ENCODE measurements at regions not wholly inside any gene's neighbourhood (a gene's known extent, or its start where the extent isn't known, plus 50 kb on each side); places are given as distances from the start of the nearest gene placed in this dataset.

GRCh38 chrY:8470249-8470648, 867.0 kb upstream of the TSPY4 start:
- H3K4me3 ChIP-seq = no peak overlapping the region
- Mint-ChIP-seq H3K4me1 (no peaks in the 10 kb centered on the region), H3K36me3 (ENCODE audit: low read depth) (no peaks in the 10 kb centered on the region; the same call in 2 of the 3 replicates), H3K27me3 (ENCODE audit: insufficient read depth, low read depth, poor library complexity) (no peaks in the 10 kb centered on the region), H3K9me3 (peaks cover 68% of the 10 kb centered on the region), H3K27ac (no peak overlapping the region), H3K4me3 (no peak overlapping the region)
- H3K27ac ChIP-seq (ENCODE audit: low read depth) = no peak overlapping the region
- TF ChIP-seq ZNF331 (CRISPR knock-in tag; IDR thresholded peaks at IDR 0.05; ENCODE audit: low read depth) (no peak), CTCF (conservative IDR thresholded peaks at IDR 0.05; ENCODE audit: low read depth in 2 of 2) (no peak), POLR2AphosphoS5 (IDR thresholded peaks at IDR 0.05; ENCODE audit: low read depth) (no peak), NANOG (IDR thresholded peaks at IDR 0.05; ENCODE audit: borderline replicate concordance) (no peak), EZH2 (IDR thresholded peaks at IDR 0.05; ENCODE audit: low read depth, unreplicated experiment) (no peak), STAT1 (IDR thresholded peaks at IDR 0.05; ENCODE audit: unreplicated experiment) (no peak), JUNB (IDR thresholded peaks at IDR 0.05; ENCODE audit: unreplicated experiment) (no peak), EZH2phosphoT487 (IDR thresholded peaks at IDR 0.05; ENCODE audit: unreplicated experiment) (no peak), ZNF114 (CRISPR knock-in tag; IDR thresholded peaks at IDR 0.05) (no peak), REST (IDR thresholded peaks at IDR 0.05; ENCODE audit: unreplicated experiment) (no peak), ETS1 (IDR thresholded peaks at IDR 0.05) (no peak)
- H3F3A ChIP-seq (replicated peaks; ENCODE audit: low read depth) = no peaks in the 10 kb centered on the region
- H3K4me2 ChIP-seq = no peak overlapping the region
- DNase-seq (ENCODE audit: low spot score) (no peak), ATAC-seq (no peak)
- H3K36me3 ChIP-seq (ENCODE audit: insufficient read depth) = no peaks in the 10 kb centered on the region
- H3K9me2 ChIP-seq (ENCODE audit: insufficient read depth) = no peaks in the 10 kb centered on the region
- no peaks in the 10 kb centered on the region for H4K20me1 ChIP-seq (replicated peaks; ENCODE audit: insufficient read depth)
- no peak overlapping the region for H2AFZ ChIP-seq
- no peaks in the 10 kb centered on the region for H3K79me2 ChIP-seq (replicated peaks; ENCODE audit: insufficient read depth)
- no peaks in the 10 kb centered on the region for H3K4me1 ChIP-seq (ENCODE audit: insufficient read depth)
- H3K27me3 ChIP-seq (ENCODE audit: insufficient read depth) = no peaks in the 10 kb centered on the region
